ENCODE measurements at regions not wholly inside any gene's neighbourhood (a gene's known extent, or its start where the extent isn't known, plus 50 kb on each side); places are given as distances from the start of the nearest gene placed in this dataset.

DNA sequence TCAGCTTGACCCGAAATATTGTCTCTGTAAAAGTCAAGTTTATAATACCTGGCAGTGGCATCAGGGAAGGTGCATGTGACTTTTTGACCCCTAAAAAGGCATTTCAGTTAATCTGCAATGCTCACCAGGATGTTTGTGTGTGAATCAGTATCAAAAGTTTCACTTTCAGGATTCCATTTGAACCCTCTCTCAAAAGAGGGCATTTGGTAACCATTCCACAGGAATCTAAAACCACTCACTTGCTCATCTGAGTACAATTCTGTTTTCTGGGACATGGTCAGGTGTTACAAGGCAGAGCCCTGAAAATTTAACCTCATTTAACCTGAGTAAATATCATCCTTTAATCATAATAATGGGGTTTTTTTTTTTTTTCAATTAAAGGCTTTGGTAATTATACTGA lies 77.9 kb upstream of the KLF7 start:
- Histone ChIP-seq H3K4me1 (peaks cover 12 to 19% of the 10 kb centered on the region in 2 donors), H3K27ac (no peak overlapping the region), H3K4me3 (no peak overlapping the region), H3K27me3 (no peaks in the 10 kb centered on the region), H3K36me3 (no peaks in the 10 kb centered on the region), H3K9me3 (no peaks in the 10 kb centered on the region)
- TF ChIP-seq CTCF (IDR thresholded peaks at IDR 0.05) = no peak
- intact Hi-C loops (cut with DNase I) = no loop called here
- no peak for DNase-seq (ENCODE audit: low spot score in 2 of 2)

DNA sequence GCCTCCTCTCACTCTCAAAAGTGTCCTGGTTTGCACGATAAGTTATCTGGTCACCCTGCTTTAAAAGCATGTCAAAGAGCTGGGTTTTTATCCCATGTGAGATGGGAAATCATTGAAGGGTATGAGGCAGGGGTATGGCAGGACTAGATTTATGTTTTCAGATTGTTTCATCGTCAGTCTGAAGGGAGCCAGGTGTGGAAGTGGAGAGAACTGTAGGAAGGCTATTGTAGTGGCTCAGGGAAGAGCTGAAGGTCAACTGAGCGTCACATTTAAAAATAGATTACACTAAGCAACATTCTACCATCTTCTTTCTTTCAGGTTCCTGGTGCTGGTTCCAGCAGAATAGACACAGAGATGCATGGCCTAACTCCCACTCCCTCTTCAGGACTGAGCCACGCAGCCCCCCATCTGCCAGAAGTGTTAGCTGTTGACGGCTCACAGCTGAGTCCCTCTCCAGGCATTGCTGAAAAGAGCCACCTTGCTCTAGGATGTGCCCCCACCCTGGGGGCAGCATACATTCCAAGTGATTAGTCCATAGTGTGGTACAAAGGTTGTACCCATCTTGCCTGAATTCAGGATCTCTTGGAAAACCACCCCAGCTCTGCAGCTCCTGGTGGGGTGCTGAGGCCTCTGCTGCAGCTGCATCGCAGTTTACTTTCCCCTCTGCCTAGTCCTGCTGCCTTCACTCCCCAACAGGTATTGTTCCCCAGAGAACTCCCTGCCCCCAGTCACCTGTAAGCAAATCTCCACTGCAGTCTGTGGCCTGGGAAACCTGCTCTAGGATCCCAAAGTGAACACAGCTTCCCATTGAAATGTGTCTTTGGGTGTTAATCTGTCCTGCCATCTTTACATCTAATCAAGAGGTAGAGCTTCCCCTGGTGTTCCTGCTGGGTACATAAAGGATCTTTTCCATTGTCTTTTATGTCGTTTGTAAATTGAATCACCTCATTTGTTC lies 79.5 kb upstream of the KLF7 start:
- no peak overlapping the region for H3K27ac ChIP-seq
- no peak for DNase-seq (ENCODE audit: low spot score in 2 of 2)
- no peak overlapping the region for H3K4me3 ChIP-seq
- intact Hi-C loops (cut with DNase I) = no loop called here
- H3K4me1 ChIP-seq = peaks cover 0 to 5% of the 10 kb centered on the region in 2 donors
- H3K9me3 ChIP-seq = no peaks in the 10 kb centered on the region
- H3K27me3 ChIP-seq = no peaks in the 10 kb centered on the region
- no peaks in the 10 kb centered on the region for H3K36me3 ChIP-seq
- TF ChIP-seq CTCF (IDR thresholded peaks at IDR 0.05) = no peak

- H3K9me3 ChIP-seq = no peaks in the 10 kb centered on the region
- no peaks in the 10 kb centered on the region for H3K27me3 ChIP-seq
- H3K4me1 ChIP-seq = no peaks in the 10 kb centered on the region
- no peak overlapping the region for H3K4me3 ChIP-seq
- intact Hi-C loops (cut with DNase I) = no loop called here
- H3K27ac ChIP-seq = no peak overlapping the region
- TF ChIP-seq CTCF (IDR thresholded peaks at IDR 0.05) = no peak
- no peak for DNase-seq (ENCODE audit: low spot score in 2 of 2)
- no peaks in the 10 kb centered on the region for H3K36me3 ChIP-seq
These were observed 83.1 kb upstream of the KLF7 start for GRCh38 chr2:207248702-207249377.

DNA sequence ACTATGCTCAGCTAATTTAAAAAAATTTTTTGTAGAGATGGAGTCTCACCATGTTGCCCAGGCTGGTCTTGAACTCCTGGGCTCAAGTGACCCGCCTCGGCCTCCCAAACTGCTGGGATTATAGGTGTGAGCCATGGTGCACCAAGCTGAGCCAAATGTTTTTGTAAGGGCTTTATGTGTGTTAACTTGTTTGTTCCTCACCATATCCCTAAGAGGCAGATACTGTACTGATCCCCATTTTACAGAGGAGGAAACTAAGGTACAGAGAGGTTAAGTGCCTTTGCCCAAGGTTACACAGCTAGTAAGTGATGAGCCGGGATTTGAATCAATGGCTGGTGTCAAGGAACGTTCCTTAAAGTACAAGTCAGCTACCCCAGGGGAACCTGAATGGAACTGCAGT lies 85.3 kb upstream of the KLF7 start:
- Histone ChIP-seq H3K9me3 (no peaks in the 10 kb centered on the region), H3K4me1 (no peaks in the 10 kb centered on the region), H3K27ac (no peak overlapping the region), H3K27me3 (no peaks in the 10 kb centered on the region), H3K4me3 (no peak overlapping the region), H3K36me3 (no peaks in the 10 kb centered on the region)
- no peak for TF ChIP-seq CTCF (IDR thresholded peaks at IDR 0.05)
- intact Hi-C loops (cut with DNase I) = loop anchor here (10.0 kb wide), 1 partner anchor 1496 kb away; no protein-coding TSS in a partner anchor
- no peak for DNase-seq (ENCODE audit: low spot score in 2 of 2)

- no peaks in the 10 kb centered on the region for H3K4me1 ChIP-seq
- no peak overlapping the region for H3K4me3 ChIP-seq
- no peak overlapping the region for H3K27ac ChIP-seq
- DNase-seq (ENCODE audit: low spot score in 2 of 2) = peak in 1 of 2 donors; percentile 59
- H3K36me3 ChIP-seq = no peaks in the 10 kb centered on the region
- no peaks in the 10 kb centered on the region for H3K9me3 ChIP-seq
- H3K27me3 ChIP-seq = no peaks in the 10 kb centered on the region
- intact Hi-C loops (cut with DNase I) = loop anchor here (10.0 kb wide), 1 partner anchor 1497 kb away; no protein-coding TSS in a partner anchor
- no peak for TF ChIP-seq CTCF (IDR thresholded peaks at IDR 0.05)
These were observed 85.9 kb upstream of the KLF7 start for GRCh38 chr2:207251573-207252192.

All from ascending aorta (tissue), 2 donors.